ENCODE measurements at regions not wholly inside any gene's neighbourhood (a gene's known extent, or its start where the extent isn't known, plus 50 kb on each side); places are given as distances from the start of the nearest gene placed in this dataset.
A peak's percentile ranks its signal among the peaks of the same experiment; 100 is the strongest.

- BruUV-seq (replicated peaks): no TSS peak
- Histone ChIP-seq H3K36me3 (ENCODE audit: control insufficient read depth in 2 of 2, extremely low read depth in 1 of 2, insufficient read depth in 2 of 2, low read length in 2 of 2) (no peaks in the 10 kb centered on the region), H3K9ac (replicated peaks; ENCODE audit: extremely low read depth, insufficient read depth, low read length) (no peak overlapping the region), H3K9me1 (replicated peaks; ENCODE audit: control insufficient read depth, extremely low read depth, insufficient read depth, low read length) (no peaks in the 10 kb centered on the region), H4K20me1 (replicated peaks; ENCODE audit: control insufficient read depth, extremely low read depth, insufficient read depth, low read length) (no peaks in the 10 kb centered on the region), H3K4me2 (ENCODE audit: insufficient read depth, low read length) (no peak overlapping the region), H3K4me1 (ENCODE audit: control insufficient read depth, extremely low read depth, insufficient read depth, low read length) (peaks cover 7% of the 10 kb centered on the region), H3K9me3 (replicated peaks; ENCODE audit: control insufficient read depth, insufficient read depth, low read length) (no peaks in the 10 kb centered on the region), H3K27ac (ENCODE audit: insufficient read depth, low read depth, low read length) (no peak overlapping the region), H3K4me3 (replicated peaks in 1 of 3; ENCODE audit: insufficient read depth in 1 of 3, low read depth in 1 of 3, low read length in 3 of 3) (no peak overlapping the region), H2AFZ (ENCODE audit: low read depth, low read length) (no peak overlapping the region), H3K79me2 (ENCODE audit: control insufficient read depth, insufficient read depth, low read length) (no peaks in the 10 kb centered on the region), H3K27me3 (ENCODE audit: control insufficient read depth in 2 of 2, insufficient read depth in 2 of 2, low read length in 2 of 2) (no peaks in the 10 kb centered on the region)
- DNase-seq (ENCODE audit: low read depth, low spot score): peak; percentile 37
- dilution Hi-C loops (cut with MboI; ENCODE audit: extremely low pct_ligation_motif_present, low sequenced_read_pairs) (no loop called here), intact Hi-C loops (cut with micrococcal nuclease) (no loop called here)
- TF ChIP-seq GATA2 (IDR thresholded peaks at IDR 0.05; ENCODE audit: insufficient read depth, insufficient read length, low read depth, low read length) (peak; percentile 58), FOS (IDR thresholded peaks at IDR 0.05; ENCODE audit: borderline replicate concordance, insufficient read depth, low read length) (no peak)
- POLR2A ChIA-PET: no interaction called here
- CTCF ChIA-PET: interaction anchor here (1.2 kb wide), 1 partner anchor 180 kb away, joined by 4 read pairs; no protein-coding TSS in a partner anchor
- no peak for FAIRE-seq
These were observed 133.9 kb upstream of the BMAL1 start for GRCh38 chr11:13143486-13144297.

DNA sequence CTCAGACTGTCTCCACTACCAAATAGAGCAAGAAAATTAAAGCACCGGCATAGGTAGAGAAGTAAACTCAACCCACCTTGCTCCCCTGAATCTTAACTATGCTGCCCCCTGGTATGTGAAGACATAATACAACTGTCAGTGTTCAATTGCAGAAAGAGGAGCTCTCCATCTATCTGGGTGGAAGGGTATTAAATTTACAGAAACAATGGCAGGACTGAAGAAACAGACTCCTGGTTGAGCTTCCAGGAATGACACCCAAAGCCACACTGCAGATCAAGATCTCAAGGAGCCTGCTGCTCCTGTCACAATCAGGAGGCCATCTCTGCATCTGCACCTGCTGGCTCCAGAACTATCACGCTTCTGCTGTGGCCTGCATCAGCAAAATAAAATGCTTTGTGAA is 132.1 kb upstream of the BMAL1 start:
- dilution Hi-C loops (cut with MboI; ENCODE audit: extremely low pct_ligation_motif_present, low sequenced_read_pairs): no loop called here

More for the DNA sequence above, 132.1 kb upstream of the BMAL1 start:
- no peaks in the 10 kb centered on the region for H4K20me1 ChIP-seq (replicated peaks; ENCODE audit: control insufficient read depth, extremely low read depth, insufficient read depth, low read length)
- TF ChIP-seq, protein P1, sequence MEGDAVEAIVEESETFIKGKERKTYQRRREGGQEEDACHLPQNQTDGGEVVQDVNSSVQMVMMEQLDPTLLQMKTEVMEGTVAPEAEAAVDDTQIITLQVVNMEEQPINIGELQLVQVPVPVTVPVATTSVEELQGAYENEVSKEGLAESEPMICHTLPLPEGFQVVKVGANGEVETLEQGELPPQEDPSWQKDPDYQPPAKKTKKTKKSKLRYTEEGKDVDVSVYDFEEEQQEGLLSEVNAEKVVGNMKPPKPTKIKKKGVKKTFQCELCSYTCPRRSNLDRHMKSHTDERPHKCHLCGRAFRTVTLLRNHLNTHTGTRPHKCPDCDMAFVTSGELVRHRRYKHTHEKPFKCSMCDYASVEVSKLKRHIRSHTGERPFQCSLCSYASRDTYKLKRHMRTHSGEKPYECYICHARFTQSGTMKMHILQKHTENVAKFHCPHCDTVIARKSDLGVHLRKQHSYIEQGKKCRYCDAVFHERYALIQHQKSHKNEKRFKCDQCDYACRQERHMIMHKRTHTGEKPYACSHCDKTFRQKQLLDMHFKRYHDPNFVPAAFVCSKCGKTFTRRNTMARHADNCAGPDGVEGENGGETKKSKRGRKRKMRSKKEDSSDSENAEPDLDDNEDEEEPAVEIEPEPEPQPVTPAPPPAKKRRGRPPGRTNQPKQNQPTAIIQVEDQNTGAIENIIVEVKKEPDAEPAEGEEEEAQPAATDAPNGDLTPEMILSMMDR (IDR thresholded peaks at IDR 0.05; ENCODE audit: extremely low read depth in 1 of 2, insufficient read depth in 1 of 2, low read depth in 1 of 2, low read length in 2 of 2): no peak
- TF ChIP-seq EZH2 (IDR thresholded peaks at IDR 0.05; ENCODE audit: borderline replicate concordance, low read depth, low read length, severe bottlenecking) (no peak), MYC (IDR thresholded peaks at IDR 0.05; ENCODE audit: low read depth, low read length) (no peak), FOS (IDR thresholded peaks at IDR 0.05; ENCODE audit: borderline replicate concordance, insufficient read depth, low read length) (no peak), POLR2A (IDR thresholded peaks at IDR 0.05; ENCODE audit: low read depth, low read length) (no peak), POLR2AphosphoS5 (IDR thresholded peaks at IDR 0.05; ENCODE audit: insufficient read depth, low read depth, low read length) (no peak), JUN (IDR thresholded peaks at IDR 0.05; ENCODE audit: borderline replicate concordance, insufficient read depth, insufficient read length, low read depth) (no peak), MAX (IDR thresholded peaks at IDR 0.05; ENCODE audit: insufficient read depth, insufficient read length) (no peak), GATA2 (IDR thresholded peaks at IDR 0.05; ENCODE audit: insufficient read depth, insufficient read length, low read depth, low read length) (no peak)
- no peaks in the 10 kb centered on the region for H3K36me3 ChIP-seq (ENCODE audit: control insufficient read depth in 2 of 2, extremely low read depth in 1 of 2, insufficient read depth in 2 of 2, low read length in 2 of 2)
- no peak for DNase-seq (ENCODE audit: low read depth, low spot score)
- H3K27ac ChIP-seq (ENCODE audit: insufficient read depth, low read depth, low read length): no peak overlapping the region
- no peak for FAIRE-seq
- no peak overlapping the region for H2AFZ ChIP-seq (ENCODE audit: low read depth, low read length)
- no peaks in the 10 kb centered on the region for H3K9me3 ChIP-seq (replicated peaks; ENCODE audit: control insufficient read depth, insufficient read depth, low read length)
- H3K79me2 ChIP-seq (ENCODE audit: control insufficient read depth, insufficient read depth, low read length): no peaks in the 10 kb centered on the region
- H3K9me1 ChIP-seq (replicated peaks; ENCODE audit: control insufficient read depth, extremely low read depth, insufficient read depth, low read length): no peaks in the 10 kb centered on the region
- no peak overlapping the region for H3K9ac ChIP-seq (replicated peaks; ENCODE audit: extremely low read depth, insufficient read depth, low read length)
- H3K27me3 ChIP-seq (ENCODE audit: control insufficient read depth in 2 of 2, insufficient read depth in 2 of 2, low read length in 2 of 2): no peaks in the 10 kb centered on the region
- BruUV-seq (replicated peaks): no TSS peak
- H3K4me1 ChIP-seq (ENCODE audit: control insufficient read depth, extremely low read depth, insufficient read depth, low read length): peaks cover 7% of the 10 kb centered on the region
- intact Hi-C loops (cut with micrococcal nuclease): no loop called here
- CTCF ChIA-PET: interaction anchor here (0.6 to 1.5 kb wide), 8 partner anchors 27 to 182 kb away, joined by 3 to 12 read pairs (median 3); no protein-coding TSS in a partner anchor
- H3K4me3 ChIP-seq (replicated peaks in 1 of 3; ENCODE audit: insufficient read depth in 1 of 3, low read depth in 1 of 3, low read length in 3 of 3): no peak overlapping the region
- POLR2A ChIA-PET: no interaction called here
- no peak overlapping the region for H3K4me2 ChIP-seq (ENCODE audit: insufficient read depth, low read length)

Measured in endothelial cell of umbilical vein (primary cell).